Heart right ventricle (tissue), 16 donors: ENCODE measurements at regions not wholly inside any gene's neighbourhood (a gene's known extent, or its start where the extent isn't known, plus 50 kb on each side); places are given as distances from the start of the nearest gene placed in this dataset.

ENCODE experiments used
- ATAC-seq, 8 donors: fragments of 200-7000 bp; cut with Tn5 transposase; one replicate each; pipeline ENCODE4 v1.9.1; 2020; ENCODE audit warnings: mild to moderate bottlenecking in 8 of 8, moderate library complexity in 8 of 8, moderate number of reproducible peaks in 1 of 8
- DNase-seq, 2 donors: peaks; one replicate each; pipeline ENCODE4 v3.0.0-alpha.2; 2020
- H3K27ac ChIP-seq, 10 donors: fragments of 200-600 bp; sonication (generic) in 2 of 10; one replicate each; pipeline versions ENCODE4 v1.5.0 to v1.8.0; 2020 to 2022; ENCODE audit warnings: mild to moderate bottlenecking in 3 of 10
- H3K27me3 ChIP-seq, 7 donors: fragments of 200-600 bp; one replicate each; pipeline ENCODE4 v1.8.0; 2021 to 2022; ENCODE audit warnings: mild to moderate bottlenecking in 2 of 7
- H3K36me3 ChIP-seq, 9 donors: fragments of 200-600 bp; sonication (generic) in 1 of 9; one replicate each; pipeline versions ENCODE4 v1.5.0 to v1.8.0; 2020 to 2022; ENCODE audit warnings: mild to moderate bottlenecking in 2 of 9
- H3K4me1 ChIP-seq, 9 donors: fragments of 200-600 bp; sonication (generic) in 1 of 9; one replicate each; pipeline versions ENCODE4 v1.5.0 to v1.8.0; 2020 to 2022; ENCODE audit warnings: mild to moderate bottlenecking in 4 of 9
- H3K4me3 ChIP-seq, 10 donors: fragments of 200-600 bp; sonication (generic) in 2 of 10; one replicate each; pipeline versions ENCODE4 v1.5.0 to v1.8.0; 2020 to 2022; ENCODE audit warnings: mild to moderate bottlenecking in 7 of 10, moderate library complexity in 2 of 10
- H3K9me3 ChIP-seq, 11 donors: fragments of 200-600 bp in 10 of 11; sonication (generic) in 2 of 11; one replicate each; pipeline versions ENCODE4 v1.5.0 to v1.8.0; 2013 to 2022; ENCODE audit warnings: mild to moderate bottlenecking in 2 of 11, control low read depth in 1 of 11, moderate library complexity in 1 of 11
- WGBS, 2 donors: extraction: QIAGEN DNeasy Blood & Tissue Kit; methylation state at CpG; one replicate each; pipeline ENCODE4 v1.1.7; 2013; ENCODE audit warnings: inconsistent platforms in 1 of 2; 5-methylcytosine and 5-hydroxymethylcytosine counted together
- intact Hi-C, 10 donors: fragments of 100-400 bp; cut with DNase I; formaldehyde crosslinking; loops; one replicate each; pipeline versions ENCODE4 v1.11.1 to v1.14.2; 2022
- TF ChIP-seq, protein P1 (sequence below), 9 donors: fragments of 200-600 bp; sonication (generic) in 2 of 9; IDR thresholded peaks; one replicate each; pipeline versions ENCODE4 v1.5.0 to v1.8.0; 2021 to 2022; ENCODE audit warnings: antibody characterized with exemption in 9 of 9, mild to moderate bottlenecking in 5 of 9, moderate library complexity in 1 of 9
- donor health status: Arrhythmogenic right ventricular cardiomyopathy.
- donor health status: ischemic (EF 13 %, LVEDD 7.1; RV severe dilation, severe dysfunction).
- donor health status: healthy with polysubstance abuse.
- donor health status: DM: no; HTN: yes; CAD: no.
- donor health status: DM: no; HTN: no; CAD: no.
- donor health status: ischemic (EF 25% LVEDD 6.9; RV normal size, moderate dysfunction).
- donor health status: ischemic (EF 25% LVEDD 5.7; RV mildly dilated, moderate dysfunction).
- donor health status: healthy.
- donor health status: DM: yes; HTN: yes; CAD: no.
- donor health status: Ischemic cardiomyopathy.
- donor health status: ischemic (EF 35%, LVEDD 5.7; RV mildly dilated, moderate dysfunction).
- donor health status: nonischemic (EF 11% LVEDD 7.7; RV severe dilation, severe dysfunction).
- donor health status: DM: yes; HTN: yes; CAD: no.
- donor health status: PGD.
- donor health status: ischemic (EF 29% LVEDD 5.4; RV normal size, mild dysfunction).
- donor health status: nonischemic (EF 23%, LVEDD 6.1; RV moderate dilation, normal function).

GRCh38 chr7:142595816-142596516 lies 153.3 kb upstream of the PRSS1 start:
- no peak for ATAC-seq
- no peak overlapping the region for H3K4me3 ChIP-seq
- no peaks in the 10 kb centered on the region for H3K4me1 ChIP-seq
- TF ChIP-seq, protein P1, sequence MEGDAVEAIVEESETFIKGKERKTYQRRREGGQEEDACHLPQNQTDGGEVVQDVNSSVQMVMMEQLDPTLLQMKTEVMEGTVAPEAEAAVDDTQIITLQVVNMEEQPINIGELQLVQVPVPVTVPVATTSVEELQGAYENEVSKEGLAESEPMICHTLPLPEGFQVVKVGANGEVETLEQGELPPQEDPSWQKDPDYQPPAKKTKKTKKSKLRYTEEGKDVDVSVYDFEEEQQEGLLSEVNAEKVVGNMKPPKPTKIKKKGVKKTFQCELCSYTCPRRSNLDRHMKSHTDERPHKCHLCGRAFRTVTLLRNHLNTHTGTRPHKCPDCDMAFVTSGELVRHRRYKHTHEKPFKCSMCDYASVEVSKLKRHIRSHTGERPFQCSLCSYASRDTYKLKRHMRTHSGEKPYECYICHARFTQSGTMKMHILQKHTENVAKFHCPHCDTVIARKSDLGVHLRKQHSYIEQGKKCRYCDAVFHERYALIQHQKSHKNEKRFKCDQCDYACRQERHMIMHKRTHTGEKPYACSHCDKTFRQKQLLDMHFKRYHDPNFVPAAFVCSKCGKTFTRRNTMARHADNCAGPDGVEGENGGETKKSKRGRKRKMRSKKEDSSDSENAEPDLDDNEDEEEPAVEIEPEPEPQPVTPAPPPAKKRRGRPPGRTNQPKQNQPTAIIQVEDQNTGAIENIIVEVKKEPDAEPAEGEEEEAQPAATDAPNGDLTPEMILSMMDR (IDR thresholded peaks at IDR 0.05), result no peak
- WGBS, 2 donors, result 59 to 64% methylated on average over 4 of the region's 4 CpGs
- intact Hi-C loops, result no loop called here
- peaks cover 0 to 61% (median 35%) of the 10 kb centered on the region in 7 donors for H3K27me3 ChIP-seq
- no peaks in the 10 kb centered on the region for H3K9me3 ChIP-seq
- no peak for DNase-seq
- no peak overlapping the region for H3K27ac ChIP-seq
- H3K36me3 ChIP-seq, result no peaks in the 10 kb centered on the region

- 43 to 73% methylated on average over 1 of the region's 1 CpG for WGBS, 2 donors
- H3K9me3 ChIP-seq, result no peaks in the 10 kb centered on the region
- ATAC-seq (no peak), DNase-seq (no peak)
- H3K27me3 ChIP-seq, result peaks cover 0 to 50% (median 35%) of the 10 kb centered on the region in 7 donors
- TF ChIP-seq, protein P1 (IDR thresholded peaks at IDR 0.05), result no peak
- no peak overlapping the region for H3K27ac ChIP-seq
- H3K4me1 ChIP-seq, result no peaks in the 10 kb centered on the region
- intact Hi-C loops, result no loop called here
- H3K36me3 ChIP-seq, result no peaks in the 10 kb centered on the region
- no peak overlapping the region for H3K4me3 ChIP-seq
Observed at GRCh38 chr7:142594078-142594477, 155.2 kb upstream of the PRSS1 start.

GRCh38 chr7:142593106-142593505 lies 156.2 kb upstream of the PRSS1 start:
- intact Hi-C loops, result no loop called here
- peaks cover 0 to 42% (median 26%) of the 10 kb centered on the region in 7 donors for H3K27me3 ChIP-seq
- no peaks in the 10 kb centered on the region for H3K9me3 ChIP-seq
- H3K4me1 ChIP-seq, result no peaks in the 10 kb centered on the region
- 71 to 92% methylated on average over 4 of the region's 4 CpGs for WGBS, 2 donors
- DNase-seq, result no peak
- no peaks in the 10 kb centered on the region for H3K36me3 ChIP-seq
- no peak for ATAC-seq
- H3K27ac ChIP-seq, result no peak overlapping the region
- TF ChIP-seq, protein P1 (IDR thresholded peaks at IDR 0.05), result no peak
- H3K4me3 ChIP-seq, result no peak overlapping the region

GRCh38 chr7:142592664-142593063 lies 156.6 kb upstream of the PRSS1 start:
- ATAC-seq, result no peak
- intact Hi-C loops, result no loop called here
- Histone ChIP-seq H3K4me1 (no peaks in the 10 kb centered on the region), H3K27ac (no peak overlapping the region), H3K9me3 (no peaks in the 10 kb centered on the region), H3K4me3 (no peak overlapping the region), H3K27me3 (peaks cover 0 to 37% (median 23%) of the 10 kb centered on the region in 7 donors), H3K36me3 (no peaks in the 10 kb centered on the region)
- DNase-seq, result no peak
- WGBS, 2 donors, result 64 to 81% methylated on average over 3 of the region's 3 CpGs
- TF ChIP-seq, protein P1 (IDR thresholded peaks at IDR 0.05), result no peak
